Ovary (tissue), 7 donors: ENCODE measurements at regions not wholly inside any gene's neighbourhood (a gene's known extent, or its start where the extent isn't known, plus 50 kb on each side); places are given as distances from the start of the nearest gene placed in this dataset.
"Not testable (repeated sequence)": the region's sequence is repeated elsewhere in the genome, so short reads cannot be mapped to it uniquely, and the experiment has no call there.

Experiments used
- DNase-seq, 5 donors: peaks; one replicate each; pipeline ENCODE4 v3.0.0-alpha.2; 2019 to 2020
- H3K27ac ChIP-seq, 2 donors: fragments of 200-600 bp; one replicate each; pipeline versions ENCODE4 v1.5.1 to v1.8.0; 2019 to 2022
- H3K27me3 ChIP-seq: fragments of 200-600 bp; one replicate; pipeline ENCODE4 v1.8.0; 2022
- H3K36me3 ChIP-seq: fragments of 200-600 bp; sonication (generic); one replicate; pipeline ENCODE4 v1.5.1; 2019
- H3K4me1 ChIP-seq: one replicate; pipeline ENCODE4 v1.8.1; 2013; ENCODE audit warnings: mild to moderate bottlenecking, moderate library complexity; ENCODE audit not compliant: insufficient read depth
- H3K4me3 ChIP-seq: fragments of 200-600 bp; sonication (generic); one replicate; pipeline ENCODE4 v1.5.1; 2017
- H3K9me3 ChIP-seq, 2 donors: fragments of 200-600 bp in 1 of 2; sonication (generic) in 1 of 2; one replicate each; pipeline versions ENCODE4 v1.5.1 to v1.8.1; 2013 to 2019; ENCODE audit warnings: mild to moderate bottlenecking in 1 of 2, moderate library complexity in 1 of 2
- EP300 ChIP-seq: sonication (generic); formaldehyde crosslinking; IDR thresholded peaks from one replicate; pipeline ENCODE4 v1.6.1; 2017; ENCODE audit warnings: antibody characterized with exemption
- POLR2A ChIP-seq: fragments of 450-650 bp; IDR thresholded peaks from one replicate; pipeline ENCODE4 v1.6.1; 2017; ENCODE audit warnings: antibody characterized with exemption, mild to moderate bottlenecking, moderate library complexity
- WGBS, 3 donors: extraction: QIAGEN DNeasy Blood & Tissue Kit in 1 of 3; methylation state at CpG; one replicate each; pipeline versions ENCODE4 v1.1.5 to v1.1.7; 2013 to 2017; 5-methylcytosine and 5-hydroxymethylcytosine counted together
- intact Hi-C, 4 donors: fragments of 100-400 bp; cut with DNase I; formaldehyde crosslinking; loops; one replicate each; pipeline versions ENCODE4 v1.11.0 to v1.15.1; 2022 to 2023
- TF ChIP-seq, protein P1 (sequence below), 3 donors: fragments of 450-650 bp in 2 of 3; fragments of 200-600 bp in 1 of 3; IDR thresholded peaks; one replicate each; pipeline versions ENCODE4 v1.5.1 to v1.8.0; 2016 to 2022; ENCODE audit warnings: antibody characterized with exemption in 3 of 3, mild to moderate bottlenecking in 1 of 3
- donor health status: DM: no; HTN: no; CAD: no; lungs with moderate emphysema.
- donor health status: DM: no; HTN: no; CAD: no.
- donor health status: Bipolar disorder and iron deficiency.
- donor health status: DM: no; HTN: no; CAD: no.
- donor health status: DM: yes; HTN: yes; CAD: no.

GRCh38 chr9:36501727-36502126, 71.0 kb upstream of the MELK start:
- no peaks in the 10 kb centered on the region for H3K27me3 ChIP-seq
- no peaks in the 10 kb centered on the region for H3K4me1 ChIP-seq
- no peaks in the 10 kb centered on the region for H3K36me3 ChIP-seq
- TF ChIP-seq, protein P1, sequence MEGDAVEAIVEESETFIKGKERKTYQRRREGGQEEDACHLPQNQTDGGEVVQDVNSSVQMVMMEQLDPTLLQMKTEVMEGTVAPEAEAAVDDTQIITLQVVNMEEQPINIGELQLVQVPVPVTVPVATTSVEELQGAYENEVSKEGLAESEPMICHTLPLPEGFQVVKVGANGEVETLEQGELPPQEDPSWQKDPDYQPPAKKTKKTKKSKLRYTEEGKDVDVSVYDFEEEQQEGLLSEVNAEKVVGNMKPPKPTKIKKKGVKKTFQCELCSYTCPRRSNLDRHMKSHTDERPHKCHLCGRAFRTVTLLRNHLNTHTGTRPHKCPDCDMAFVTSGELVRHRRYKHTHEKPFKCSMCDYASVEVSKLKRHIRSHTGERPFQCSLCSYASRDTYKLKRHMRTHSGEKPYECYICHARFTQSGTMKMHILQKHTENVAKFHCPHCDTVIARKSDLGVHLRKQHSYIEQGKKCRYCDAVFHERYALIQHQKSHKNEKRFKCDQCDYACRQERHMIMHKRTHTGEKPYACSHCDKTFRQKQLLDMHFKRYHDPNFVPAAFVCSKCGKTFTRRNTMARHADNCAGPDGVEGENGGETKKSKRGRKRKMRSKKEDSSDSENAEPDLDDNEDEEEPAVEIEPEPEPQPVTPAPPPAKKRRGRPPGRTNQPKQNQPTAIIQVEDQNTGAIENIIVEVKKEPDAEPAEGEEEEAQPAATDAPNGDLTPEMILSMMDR (IDR thresholded peaks at IDR 0.05): no peak
- TF ChIP-seq EP300 (no peak), POLR2A (no peak)
- 89 to 93% (median 89%) methylated on average over 3 of the region's 3 CpGs for WGBS, 3 donors
- intact Hi-C loops: no loop called here
- DNase-seq: no peak
- H3K27ac ChIP-seq: no peak overlapping the region
- no peak overlapping the region for H3K4me3 ChIP-seq
- H3K9me3 ChIP-seq: no peaks in the 10 kb centered on the region

GRCh38 chr9:36500931-36501330, 71.8 kb upstream of the MELK start:
- H3K27me3 ChIP-seq, intact Hi-C loops, H3K27ac ChIP-seq, DNase-seq, H3K36me3 ChIP-seq, H3K9me3 ChIP-seq, H3K4me1 ChIP-seq, H3K4me3 ChIP-seq: not testable (repeated sequence)
- 78 to 91% (median 85%) methylated on average over 2 of the region's 2 CpGs for WGBS, 3 donors

DNA sequence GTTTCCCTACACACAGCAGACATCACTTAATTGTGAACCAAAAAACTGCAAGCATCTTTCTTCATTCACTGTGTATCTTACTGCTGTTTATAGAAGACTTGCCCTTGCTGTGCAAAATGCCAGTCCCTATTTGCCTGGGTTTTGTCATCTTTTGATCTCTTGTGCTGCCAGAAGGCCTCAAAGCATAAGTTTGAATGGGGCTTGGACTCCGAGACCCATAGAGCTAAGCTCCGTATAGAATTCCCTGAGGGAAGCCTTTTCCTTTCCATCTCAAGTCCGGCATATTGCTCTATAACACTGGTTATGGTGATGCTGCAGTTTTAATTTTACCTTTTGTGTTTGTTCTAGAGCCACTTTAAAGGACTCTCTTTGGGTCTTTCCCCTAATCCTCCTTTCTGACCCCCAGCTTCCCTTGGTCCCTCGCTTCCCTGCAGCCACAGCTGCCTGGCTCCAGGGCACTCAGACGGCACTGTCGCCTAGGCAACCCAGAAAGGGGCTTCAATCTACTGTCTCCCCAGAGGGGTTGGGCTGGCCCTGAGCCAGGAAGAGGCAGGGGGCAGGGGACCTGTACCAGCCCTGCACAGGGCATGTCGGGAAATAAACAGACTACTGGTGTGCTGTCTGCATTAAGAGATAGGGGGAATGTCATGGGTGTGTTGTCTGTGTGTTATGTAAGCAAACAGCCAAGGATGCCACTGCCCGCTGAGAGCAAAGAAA, 73.4 kb upstream of the MELK start:
- no peak overlapping the region for H3K27ac ChIP-seq
- TF ChIP-seq, protein P1 (IDR thresholded peaks at IDR 0.05): no peak
- no peak for TF ChIP-seq POLR2A
- H3K36me3 ChIP-seq: no peaks in the 10 kb centered on the region
- intact Hi-C loops: no loop called here
- DNase-seq: no peak
- 74 to 84% (median 75%) methylated on average over 8 of the region's 8 CpGs for WGBS, 3 donors
- no peak overlapping the region for H3K4me3 ChIP-seq
- H3K9me3 ChIP-seq: no peaks in the 10 kb centered on the region
- H3K27me3 ChIP-seq: no peaks in the 10 kb centered on the region
- no peaks in the 10 kb centered on the region for H3K4me1 ChIP-seq

GRCh38 chr9:36493564-36493963, 79.1 kb upstream of the MELK start:
- H3K4me3 ChIP-seq, H3K36me3 ChIP-seq, H3K9me3 ChIP-seq, H3K27me3 ChIP-seq, H3K4me1 ChIP-seq, intact Hi-C loops, H3K27ac ChIP-seq: not testable (repeated sequence)
- DNase-seq: peak in 1 of 5 donors; percentile 25
- 86 to 87% (median 87%) methylated on average over 6 of the region's 6 CpGs for WGBS, 3 donors

DNA sequence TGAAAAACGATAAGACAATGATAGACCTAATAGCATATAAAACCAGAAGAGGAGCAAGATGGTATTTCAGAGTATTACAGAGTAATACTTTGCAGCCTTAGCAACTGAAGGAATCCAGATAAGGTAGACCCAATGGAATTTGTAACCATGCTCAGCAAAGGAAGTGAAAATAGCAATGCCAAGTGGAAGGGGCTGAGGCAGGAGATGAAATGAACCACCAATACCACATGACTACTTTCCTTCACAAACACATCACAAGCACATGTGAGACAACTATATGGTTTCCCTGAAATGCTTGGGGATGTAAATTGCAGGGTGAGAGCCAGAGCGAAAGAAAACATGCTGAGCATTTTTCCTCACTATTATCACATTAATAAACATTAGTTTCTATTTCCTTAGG, 79.8 kb upstream of the MELK start:
- no peaks in the 10 kb centered on the region for H3K36me3 ChIP-seq
- no peak overlapping the region for H3K27ac ChIP-seq
- DNase-seq: no peak
- TF ChIP-seq POLR2A: no peak
- TF ChIP-seq, protein P1 (IDR thresholded peaks at IDR 0.05): no peak
- TF ChIP-seq EP300: no peak
- intact Hi-C loops: no loop called here
- WGBS, 3 donors: 44 to 63% (median 59%) methylated on average over 2 of the region's 2 CpGs
- H3K4me1 ChIP-seq: peaks cover 8% of the 10 kb centered on the region
- H3K9me3 ChIP-seq: no peaks in the 10 kb centered on the region
- no peak overlapping the region for H3K4me3 ChIP-seq
- no peaks in the 10 kb centered on the region for H3K27me3 ChIP-seq
